LNCaP clone FGC (cell line): ENCODE measurements at regions not wholly inside any gene's neighbourhood (a gene's known extent, or its start where the extent isn't known, plus 50 kb on each side); places are given as distances from the start of the nearest gene placed in this dataset.
"Not testable (repeated sequence)": the region's sequence is repeated elsewhere in the genome, so short reads cannot be mapped to it uniquely, and the experiment has no call there.

Experiments
- DNase-seq: peaks from one replicate; pipeline ENCODE4 v3.0.0-alpha.2; 2011; ENCODE audit warnings: low read depth
- H3K4me3 ChIP-seq: 2 replicates; pipeline ENCODE4 v1.5.1; 2011; ENCODE audit warnings: mild to moderate bottlenecking, low read depth, low read length, control low read depth
- CTCF ChIP-seq: IDR thresholded peaks from 2 replicates; pipeline ENCODE4 v1.5.1; 2012; ENCODE audit warnings: mild to moderate bottlenecking; ENCODE audit not compliant: control insufficient read depth, insufficient read depth; ENCODE audit errors: extremely low read depth

- H3K4me3 ChIP-seq = no peak overlapping the region
- no peak for TF ChIP-seq CTCF
- no peak for DNase-seq
Measured at GRCh38 chr10:63689768-63690167, 168.6 kb downstream of the REEP3 start.

GRCh38 chr10:63692220-63692896 lies 171.2 kb downstream of the REEP3 start:
- no peak for DNase-seq
- TF ChIP-seq CTCF = no peak
- no peak overlapping the region for H3K4me3 ChIP-seq

- not testable (repeated sequence) for H3K4me3 ChIP-seq, DNase-seq
Measured at GRCh38 chr10:63693021-63693420, 171.8 kb downstream of the REEP3 start.

DNA sequence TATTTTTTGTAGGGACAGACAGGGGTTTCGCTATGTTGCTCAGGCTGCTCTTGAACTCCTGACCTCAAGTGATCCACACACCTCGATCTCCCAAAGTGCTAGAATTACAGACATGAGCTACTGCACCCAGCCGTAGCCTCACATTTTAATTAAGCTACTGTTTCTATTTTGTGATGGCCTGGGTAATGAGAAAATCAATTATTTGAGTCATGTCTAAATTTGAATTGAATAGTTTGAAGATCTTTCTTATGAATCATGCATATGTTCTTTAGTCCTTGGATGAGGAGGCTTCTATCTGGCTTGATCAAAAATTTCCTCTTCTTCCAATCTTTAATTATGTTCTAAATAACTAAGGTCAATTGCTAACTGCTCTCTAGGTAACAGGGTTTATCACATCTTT lies 175.0 kb downstream of the REEP3 start:
- TF ChIP-seq CTCF = no peak
- no peak for DNase-seq
- H3K4me3 ChIP-seq = no peak overlapping the region

DNA sequence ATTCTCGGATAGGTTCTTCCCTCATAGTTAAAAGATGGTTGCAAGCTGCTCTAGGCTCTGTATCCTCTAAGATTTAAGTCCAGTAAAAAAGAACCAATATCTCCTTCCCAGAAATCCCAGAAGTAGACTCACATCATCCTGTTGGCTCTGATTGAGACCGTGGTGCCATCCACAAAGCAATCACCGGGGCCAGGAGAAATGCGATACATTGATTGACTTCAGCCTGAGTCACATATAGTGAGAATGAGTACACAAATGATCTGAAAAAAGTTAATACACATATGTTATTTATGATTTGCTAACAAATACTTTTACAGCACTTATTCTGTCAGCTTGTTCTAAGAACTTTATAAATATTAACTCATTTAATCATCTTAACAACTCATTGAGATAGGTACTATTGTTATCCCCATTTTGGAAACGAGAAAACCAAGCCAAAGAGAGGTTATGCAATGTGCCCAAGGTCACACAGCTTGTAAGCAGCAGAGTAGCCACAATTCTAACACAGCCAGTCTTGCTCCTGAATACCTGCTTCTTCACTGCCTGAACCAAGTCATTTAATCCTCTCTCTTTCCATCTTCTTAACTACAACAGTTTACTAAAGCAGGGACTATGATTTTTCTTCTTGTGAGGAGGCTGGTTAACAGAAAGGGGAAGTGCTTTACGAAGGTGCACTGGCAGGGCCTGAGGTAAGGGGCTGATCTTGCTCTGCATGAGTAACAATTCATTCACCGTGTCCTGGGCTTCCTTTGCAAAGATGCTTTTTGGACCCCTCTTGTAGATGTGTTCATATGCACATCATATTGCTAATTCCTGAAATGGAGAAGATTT lies 177.0 kb downstream of the REEP3 start:
- no peak for TF ChIP-seq CTCF
- DNase-seq = no peak
- H3K4me3 ChIP-seq = no peak overlapping the region

- no peak overlapping the region for H3K4me3 ChIP-seq
- no peak for DNase-seq
- TF ChIP-seq CTCF = no peak
Measured at GRCh38 chr10:63698787-63699150, 177.6 kb downstream of the REEP3 start.

- TF ChIP-seq CTCF = no peak
- no peak overlapping the region for H3K4me3 ChIP-seq
- no peak for DNase-seq
Measured at GRCh38 chr10:63699785-63700613, 178.8 kb downstream of the REEP3 start.
